SJCRH30 (cell line): ENCODE measurements at regions not wholly inside any gene's neighbourhood (a gene's known extent, or its start where the extent isn't known, plus 50 kb on each side); places are given as distances from the start of the nearest gene placed in this dataset.
A peak's percentile ranks its signal among the peaks of the same experiment; 100 is the strongest.

Source experiments
- DNase-seq, 2 experiments: peaks; one replicate each; pipeline ENCODE4 v3.0.0-alpha.2; 2015 to 2020
- H3K27ac ChIP-seq: fragments of 250-450 bp; sonication (Bioruptor Pico); 2 replicates; pipeline ENCODE4 v1.5.1; 2020; ENCODE audit warnings: mild to moderate bottlenecking, moderate library complexity
- H3K27me3 ChIP-seq: fragments of 250-450 bp; sonication (Bioruptor Pico); 2 replicates; pipeline ENCODE4 v1.5.1; 2020; ENCODE audit warnings: mild to moderate bottlenecking, moderate library complexity
- H3K36me3 ChIP-seq: fragments of 250-450 bp; sonication (Bioruptor Pico); 2 replicates; pipeline ENCODE4 v1.5.1; 2020; ENCODE audit warnings: mild to moderate bottlenecking, moderate library complexity
- H3K4me1 ChIP-seq: fragments of 250-450 bp; sonication (Bioruptor Pico); 2 replicates; pipeline ENCODE4 v1.5.1; 2020; ENCODE audit warnings: mild to moderate bottlenecking, moderate library complexity
- H3K4me3 ChIP-seq: fragments of 250-450 bp; sonication (Bioruptor Pico); 2 replicates; pipeline ENCODE4 v1.5.1; 2020; ENCODE audit warnings: mild to moderate bottlenecking, moderate library complexity
- H3K9me3 ChIP-seq: fragments of 250-450 bp; sonication (Bioruptor Pico); replicated peaks from 2 replicates; pipeline ENCODE4 v1.5.1; 2020; ENCODE audit warnings: mild to moderate bottlenecking, moderate library complexity

DNA sequence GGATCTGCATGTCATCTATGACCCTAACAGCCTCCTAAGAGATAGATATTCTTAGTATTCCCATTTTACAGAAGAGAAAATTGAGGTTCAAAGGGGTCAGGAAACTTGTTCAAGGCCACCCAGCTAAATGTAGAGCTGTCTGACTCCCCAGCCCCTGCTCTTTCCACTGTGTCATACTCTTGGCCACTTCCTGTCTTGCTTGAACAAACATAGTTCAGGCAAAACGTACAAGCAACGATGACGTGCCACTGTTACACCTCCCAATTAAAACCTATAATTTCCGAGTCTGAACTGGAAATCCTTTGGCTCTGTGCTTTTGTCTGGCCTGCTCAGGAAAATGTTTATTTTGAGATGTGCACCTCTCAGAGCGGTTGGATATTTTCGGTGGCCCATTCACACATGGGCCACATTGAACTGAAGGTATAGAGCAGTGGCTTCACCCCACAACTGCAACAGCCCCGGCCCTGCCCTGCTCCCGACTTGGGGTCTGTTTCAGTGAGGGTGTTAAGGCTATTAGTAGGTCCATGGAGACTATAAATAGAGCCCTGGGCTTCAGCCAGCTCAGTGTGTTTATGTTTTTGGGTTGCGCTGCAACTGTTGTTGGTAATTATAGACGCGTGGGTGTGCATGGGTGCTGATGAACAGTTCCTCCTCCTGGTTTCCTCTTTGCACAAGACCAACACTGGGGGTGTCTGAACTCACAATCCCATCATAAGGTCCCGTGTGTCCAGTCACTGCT lies 172.3 kb upstream of the ADO start:
- Histone ChIP-seq H3K36me3 (no peaks in the 10 kb centered on the region), H3K27me3 (no peaks in the 10 kb centered on the region), H3K4me3 (no peak overlapping the region), H3K4me1 (0 out of 2 replicates have a peak, but pooled peaks cover 5% of the 10 kb centered on the region), H3K9me3 (no peaks in the 10 kb centered on the region), H3K27ac (no peak overlapping the region)
- DNase-seq, result peak; percentile 8 to 13

DNA sequence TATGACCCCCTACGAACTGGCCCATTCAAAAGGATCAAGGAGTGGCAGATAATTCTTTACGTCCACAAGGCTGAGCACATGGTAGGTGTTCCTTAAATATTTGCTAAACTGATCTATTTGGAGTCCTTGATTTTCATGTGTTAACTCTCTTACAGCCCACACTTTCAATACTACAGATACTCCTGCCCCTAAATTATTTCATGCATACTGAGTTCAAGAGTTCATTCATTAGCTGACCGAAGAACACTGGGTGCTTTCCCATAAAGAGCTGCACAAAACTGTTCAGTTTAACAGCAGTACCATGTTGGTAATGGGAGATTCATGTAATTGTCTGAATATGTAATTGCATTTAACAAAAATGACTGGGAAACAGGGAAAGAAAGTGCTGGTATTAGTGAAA lies 170.5 kb upstream of the ADO start:
- no peak overlapping the region for H3K27ac ChIP-seq
- H3K9me3 ChIP-seq, result no peaks in the 10 kb centered on the region
- H3K4me3 ChIP-seq, result no peak overlapping the region
- H3K4me1 ChIP-seq, result no peaks in the 10 kb centered on the region
- H3K36me3 ChIP-seq, result no peaks in the 10 kb centered on the region
- DNase-seq, result no peak
- H3K27me3 ChIP-seq, result no peaks in the 10 kb centered on the region

DNA sequence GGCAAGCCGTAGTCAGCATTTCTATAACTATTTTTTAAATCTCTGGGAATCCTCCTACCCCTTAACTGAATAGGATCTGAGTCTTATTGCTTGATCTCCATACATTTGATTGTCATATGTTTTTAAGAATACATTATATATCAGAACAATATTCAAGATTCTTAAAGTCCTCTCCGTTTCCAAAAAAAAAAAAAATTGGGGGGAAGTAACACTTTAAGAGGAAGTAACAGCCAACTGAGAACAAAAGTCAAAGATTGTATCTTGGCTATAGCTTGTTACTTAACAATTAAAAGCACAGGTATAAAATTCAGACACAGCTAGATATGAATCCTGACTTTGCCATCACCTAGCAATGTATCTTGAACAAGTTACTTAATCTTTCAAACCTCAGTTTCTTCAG lies 169.9 kb upstream of the ADO start:
- no peaks in the 10 kb centered on the region for H3K36me3 ChIP-seq
- H3K4me3 ChIP-seq, result no peak overlapping the region
- H3K27ac ChIP-seq, result no peak overlapping the region
- H3K9me3 ChIP-seq, result no peaks in the 10 kb centered on the region
- no peaks in the 10 kb centered on the region for H3K27me3 ChIP-seq
- no peak for DNase-seq
- no peaks in the 10 kb centered on the region for H3K4me1 ChIP-seq

DNA sequence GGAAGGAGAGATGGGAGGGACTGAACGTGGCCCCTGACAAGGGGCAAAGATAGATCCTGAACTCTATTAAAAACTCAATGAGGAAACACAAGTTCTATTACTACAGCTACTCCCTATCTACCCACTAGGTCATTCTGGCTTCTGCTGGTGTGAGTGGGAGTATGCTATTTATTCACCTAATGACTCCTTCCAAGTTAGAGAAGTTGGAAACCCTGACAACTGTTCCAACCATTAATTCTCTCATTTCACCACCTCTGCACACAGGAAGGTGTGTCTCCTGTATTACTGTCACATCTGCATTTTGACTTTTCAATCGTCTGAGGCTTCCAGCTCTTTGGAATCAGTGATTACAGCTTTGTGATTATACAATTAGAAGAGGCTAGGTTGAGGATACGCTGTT lies 169.4 kb upstream of the ADO start:
- H3K4me1 ChIP-seq, result no peaks in the 10 kb centered on the region
- H3K27me3 ChIP-seq, result no peaks in the 10 kb centered on the region
- DNase-seq, result no peak
- H3K36me3 ChIP-seq, result no peaks in the 10 kb centered on the region
- H3K4me3 ChIP-seq, result no peak overlapping the region
- no peaks in the 10 kb centered on the region for H3K9me3 ChIP-seq
- H3K27ac ChIP-seq, result no peak overlapping the region

DNA sequence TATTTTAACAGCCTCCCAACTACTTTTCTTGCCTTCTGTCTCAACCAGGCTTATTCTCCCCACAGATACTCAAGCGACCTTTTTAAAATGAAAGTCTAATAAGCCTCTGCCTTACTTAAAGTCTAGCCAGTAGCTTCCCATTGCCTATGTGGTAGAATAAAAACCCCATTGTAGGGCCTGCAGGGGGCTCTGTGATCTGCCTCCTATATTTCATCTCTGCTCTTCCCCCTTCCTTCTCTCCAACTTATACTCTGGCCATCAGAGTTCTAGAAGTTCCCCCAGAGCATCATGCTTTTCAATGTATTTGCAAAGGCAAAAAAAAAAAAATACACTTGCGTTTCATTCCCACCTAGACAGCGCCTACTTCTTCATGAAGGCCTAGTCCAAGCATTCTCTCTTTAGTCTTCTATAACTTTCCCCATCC lies 167.7 kb upstream of the ADO start:
- H3K9me3 ChIP-seq, result no peaks in the 10 kb centered on the region
- no peak overlapping the region for H3K4me3 ChIP-seq
- no peak for DNase-seq
- H3K36me3 ChIP-seq, result no peaks in the 10 kb centered on the region
- H3K4me1 ChIP-seq, result no peaks in the 10 kb centered on the region
- H3K27me3 ChIP-seq, result no peaks in the 10 kb centered on the region
- no peak overlapping the region for H3K27ac ChIP-seq

DNA sequence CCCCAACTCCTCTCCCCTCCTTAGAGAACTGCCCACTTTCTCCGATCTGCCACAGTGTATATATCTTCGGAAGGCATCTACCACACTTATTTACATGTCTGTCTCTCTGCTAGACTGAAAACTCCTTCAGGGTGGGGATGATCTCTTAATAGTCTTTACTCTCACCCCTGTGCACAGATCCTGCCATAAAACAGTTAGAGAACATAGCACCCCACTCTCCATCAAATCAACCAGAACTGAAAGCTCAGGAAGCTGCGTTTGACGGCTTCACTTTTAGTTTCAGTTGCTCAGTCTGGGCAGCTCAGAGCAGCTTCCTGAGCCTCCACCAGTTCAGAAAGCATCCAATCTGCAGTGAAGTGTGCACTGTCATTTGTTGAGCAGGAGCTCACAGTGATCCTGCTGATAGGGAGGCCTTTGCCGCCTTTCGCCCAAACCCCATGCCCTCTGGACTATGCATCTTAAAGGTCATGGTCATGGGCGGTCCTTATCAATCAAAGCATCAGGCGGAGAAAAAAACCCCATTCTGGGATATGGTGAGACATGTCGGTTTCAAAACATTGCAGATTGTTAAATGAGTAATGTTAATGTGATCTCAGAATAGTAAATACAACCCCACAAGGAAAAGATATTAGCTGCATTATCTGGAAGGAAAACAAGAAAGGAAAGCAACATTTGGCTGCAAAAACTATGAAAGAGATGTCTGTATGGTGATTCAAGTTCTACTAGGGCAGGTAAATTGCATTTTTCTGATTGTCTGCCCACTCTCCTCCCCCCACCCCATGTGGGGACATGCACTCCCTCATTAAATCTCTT lies 167.1 kb upstream of the ADO start:
- H3K36me3 ChIP-seq, result no peaks in the 10 kb centered on the region
- H3K27ac ChIP-seq, result no peak overlapping the region
- no peaks in the 10 kb centered on the region for H3K27me3 ChIP-seq
- H3K4me1 ChIP-seq, result no peaks in the 10 kb centered on the region
- H3K4me3 ChIP-seq, result no peak overlapping the region
- no peaks in the 10 kb centered on the region for H3K9me3 ChIP-seq
- DNase-seq, result no peak

DNA sequence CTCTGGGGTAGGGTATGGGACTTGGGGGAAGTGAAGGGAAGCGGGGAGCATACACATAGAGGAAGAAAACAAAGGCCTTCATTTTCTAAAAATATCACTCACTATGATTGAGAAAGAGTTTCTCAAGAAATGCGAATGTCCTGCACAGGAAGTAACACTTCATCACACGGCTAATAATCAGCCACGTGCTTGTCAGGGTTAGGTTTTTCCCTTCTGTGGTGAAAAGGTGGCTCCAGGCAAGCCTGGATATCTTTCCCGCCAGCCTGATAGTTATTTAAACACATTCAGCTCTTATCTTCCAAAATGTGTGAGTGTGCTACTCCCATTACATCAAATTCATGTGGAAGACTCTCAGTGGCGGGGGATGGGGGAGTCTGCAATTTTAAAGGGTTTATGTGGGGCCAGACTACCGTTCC lies 166.4 kb upstream of the ADO start:
- no peaks in the 10 kb centered on the region for H3K4me1 ChIP-seq
- no peaks in the 10 kb centered on the region for H3K9me3 ChIP-seq
- H3K36me3 ChIP-seq, result no peaks in the 10 kb centered on the region
- DNase-seq, result no peak
- H3K27me3 ChIP-seq, result no peaks in the 10 kb centered on the region
- no peak overlapping the region for H3K27ac ChIP-seq
- no peak overlapping the region for H3K4me3 ChIP-seq

DNA sequence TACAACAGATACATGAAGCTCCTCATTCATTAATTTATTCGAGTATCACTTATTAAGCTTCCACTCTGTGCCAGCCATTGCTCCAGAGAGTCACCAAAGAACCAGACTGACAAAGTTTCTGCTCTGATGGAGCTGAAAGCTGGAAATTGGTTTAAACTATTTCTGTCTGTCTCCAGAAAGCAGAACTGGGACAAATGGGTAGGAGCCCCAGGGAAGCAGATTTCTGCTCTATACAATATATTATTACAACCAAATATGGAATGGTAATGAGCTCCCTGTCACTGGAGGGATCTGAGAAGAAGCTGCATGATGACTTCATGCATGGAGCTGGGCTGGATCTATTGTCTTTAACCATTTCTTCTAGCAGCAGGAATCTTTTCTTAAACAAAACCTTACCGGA lies 165.4 kb upstream of the ADO start:
- no peak overlapping the region for H3K4me3 ChIP-seq
- H3K27ac ChIP-seq, result no peak overlapping the region
- no peaks in the 10 kb centered on the region for H3K4me1 ChIP-seq
- no peaks in the 10 kb centered on the region for H3K27me3 ChIP-seq
- no peaks in the 10 kb centered on the region for H3K36me3 ChIP-seq
- no peak for DNase-seq
- no peaks in the 10 kb centered on the region for H3K9me3 ChIP-seq

DNA sequence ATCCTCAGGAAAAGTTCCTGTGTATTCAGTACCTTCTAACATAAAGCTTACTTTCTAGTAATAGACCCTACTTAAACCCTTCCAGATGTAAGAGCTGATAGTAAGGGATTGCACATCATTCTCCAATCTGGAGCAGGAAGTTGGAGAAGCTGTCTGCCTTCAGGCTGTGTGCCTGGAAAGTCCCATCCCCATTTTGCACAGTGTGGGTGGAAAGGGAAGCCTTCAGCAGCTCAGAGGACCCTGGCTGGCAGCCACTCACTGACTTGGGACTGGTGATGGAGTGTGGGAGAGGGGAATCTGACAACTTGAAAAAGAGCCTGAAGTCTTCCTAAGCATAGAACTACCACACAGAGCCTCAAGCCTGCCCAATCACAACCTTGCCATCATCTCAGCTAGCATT lies 164.1 kb upstream of the ADO start:
- Histone ChIP-seq H3K4me3 (no peak overlapping the region), H3K4me1 (no peaks in the 10 kb centered on the region), H3K9me3 (no peaks in the 10 kb centered on the region), H3K36me3 (no peaks in the 10 kb centered on the region), H3K27ac (no peak overlapping the region), H3K27me3 (no peaks in the 10 kb centered on the region)
- no peak for DNase-seq

DNA sequence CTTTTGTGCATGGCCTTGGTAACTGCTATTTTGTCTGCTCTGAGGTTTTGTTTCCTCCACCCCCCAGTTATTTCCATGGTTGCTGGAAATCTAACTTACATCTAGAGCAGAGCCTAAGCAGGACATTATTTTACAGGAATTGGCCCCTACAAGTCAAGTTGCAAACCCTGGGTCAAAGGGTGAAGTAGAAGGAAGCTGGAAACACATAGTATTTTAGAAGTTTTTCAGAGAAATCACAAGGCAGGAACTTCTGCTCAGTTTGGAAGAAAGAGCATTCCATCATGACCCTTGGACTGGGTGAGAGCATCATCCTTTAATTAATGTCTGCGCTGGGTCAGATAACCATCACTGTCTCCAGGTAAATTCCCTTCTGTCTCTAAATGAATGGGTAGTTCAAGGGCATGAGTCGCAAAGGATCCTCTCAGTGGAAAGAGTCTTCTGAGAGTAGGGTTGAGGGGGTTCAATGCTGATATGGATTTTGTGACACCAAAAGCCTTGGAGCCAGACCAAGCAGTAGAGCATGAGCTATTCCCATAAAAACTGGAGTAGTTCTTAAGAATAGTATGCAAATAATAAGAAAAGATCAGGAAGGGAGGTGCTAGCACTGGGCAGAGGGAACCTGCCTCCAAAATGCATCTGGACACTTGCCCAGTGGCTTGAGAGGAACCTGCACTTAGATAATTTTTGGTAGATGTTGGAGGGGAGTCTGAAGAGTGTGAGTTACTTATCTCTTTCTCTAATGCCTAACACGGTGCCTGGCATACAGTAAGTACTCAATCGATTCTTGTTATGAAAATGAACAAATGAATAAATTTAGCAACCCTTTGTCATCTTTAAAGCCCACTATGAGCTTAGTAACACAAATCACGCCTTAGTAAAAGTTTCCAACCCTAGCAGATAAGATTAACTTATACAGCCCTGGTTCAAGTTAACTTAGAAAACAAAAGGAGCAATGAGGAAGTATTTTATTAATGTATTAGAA lies 160.6 kb upstream of the ADO start:
- no peak for DNase-seq
- no peaks in the 10 kb centered on the region for H3K9me3 ChIP-seq
- H3K4me1 ChIP-seq, result no peaks in the 10 kb centered on the region
- H3K27me3 ChIP-seq, result no peaks in the 10 kb centered on the region
- H3K4me3 ChIP-seq, result no peak overlapping the region
- H3K27ac ChIP-seq, result no peak overlapping the region
- H3K36me3 ChIP-seq, result no peaks in the 10 kb centered on the region

DNA sequence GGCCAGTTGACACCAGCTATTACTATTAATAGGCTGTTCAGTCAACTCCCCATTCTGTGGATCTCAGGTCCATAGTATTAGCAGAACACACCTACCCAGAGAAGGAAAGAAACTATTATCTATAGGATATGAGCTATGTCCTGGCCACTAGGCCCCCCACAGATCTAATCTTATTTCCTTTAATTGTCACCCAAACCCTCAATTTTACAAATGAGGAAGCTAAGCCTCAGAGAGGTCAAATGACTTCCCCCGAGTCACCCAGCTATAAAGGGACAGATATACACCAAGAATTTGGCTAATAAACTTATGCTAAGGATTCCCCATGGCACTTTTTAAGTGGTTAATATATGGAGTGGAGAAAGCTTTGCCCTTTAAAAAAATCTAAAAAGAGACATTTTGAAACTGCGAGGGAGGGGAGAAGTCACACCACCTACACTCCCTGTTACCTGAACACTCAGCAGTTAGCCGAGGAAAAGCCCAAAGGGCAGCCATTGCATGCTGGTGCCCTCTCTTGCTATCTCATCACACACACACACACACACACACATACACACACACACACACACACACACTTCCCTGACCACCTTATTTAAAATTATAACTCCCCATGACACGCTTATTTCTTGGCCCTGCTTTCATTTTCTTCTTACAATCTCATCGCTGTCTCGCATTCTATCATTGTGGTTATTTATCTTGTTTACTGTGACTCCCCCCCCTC lies 157.0 kb upstream of the ADO start:
- Histone ChIP-seq H3K27me3 (no peaks in the 10 kb centered on the region), H3K27ac (no peak overlapping the region), H3K36me3 (no peaks in the 10 kb centered on the region), H3K4me1 (no peaks in the 10 kb centered on the region), H3K4me3 (no peak overlapping the region), H3K9me3 (no peaks in the 10 kb centered on the region)
- no peak for DNase-seq

DNA sequence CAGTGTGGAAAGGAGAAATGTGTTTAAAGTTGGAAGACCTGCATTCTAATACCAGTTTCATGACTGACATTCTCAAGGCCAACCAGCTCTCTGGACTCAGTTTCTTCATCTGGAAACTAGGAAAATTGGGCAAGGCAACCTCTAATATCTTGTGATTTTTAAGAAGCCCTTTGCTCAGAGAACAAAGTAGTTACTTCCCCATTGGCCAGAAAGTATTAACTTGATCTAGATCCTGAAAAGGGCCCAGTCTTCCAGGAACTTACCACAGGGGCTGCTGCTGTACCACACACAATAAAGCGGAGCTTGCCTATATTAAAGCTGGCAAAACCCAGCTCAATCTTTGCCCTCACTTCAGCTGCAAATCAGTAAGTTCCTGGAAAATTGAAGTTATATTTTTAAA lies 155.6 kb upstream of the ADO start:
- DNase-seq, result no peak
- H3K36me3 ChIP-seq, result no peaks in the 10 kb centered on the region

DNA sequence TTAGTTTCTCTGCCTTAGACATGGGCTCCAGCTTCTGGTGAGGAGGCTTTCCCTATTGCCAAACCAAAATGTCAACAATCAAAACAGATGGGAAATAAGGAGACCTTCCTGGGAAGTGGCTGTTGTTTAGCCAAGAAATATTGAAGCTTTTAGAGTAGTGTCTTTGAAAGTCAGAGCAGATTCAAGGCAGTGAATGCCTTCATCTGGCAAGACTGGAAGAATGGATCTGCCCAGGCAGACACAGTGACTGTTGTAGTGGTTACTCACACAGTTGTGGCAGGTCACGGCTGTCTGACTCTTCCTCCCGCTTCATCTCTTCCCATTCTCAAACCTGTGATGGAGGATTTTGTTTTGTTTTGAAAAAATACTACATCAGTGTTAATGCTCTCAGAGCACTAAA lies 154.1 kb upstream of the ADO start:
- no peaks in the 10 kb centered on the region for H3K36me3 ChIP-seq
- no peaks in the 10 kb centered on the region for H3K4me1 ChIP-seq
- H3K9me3 ChIP-seq, result no peaks in the 10 kb centered on the region
- H3K4me3 ChIP-seq, result no peak overlapping the region
- H3K27me3 ChIP-seq, result no peaks in the 10 kb centered on the region
- H3K27ac ChIP-seq, result no peak overlapping the region
- DNase-seq, result no peak

More for the DNA sequence above, 155.6 kb upstream of the ADO start:
- H3K4me3 ChIP-seq, result no peak overlapping the region
- H3K27ac ChIP-seq, result no peak overlapping the region
- no peaks in the 10 kb centered on the region for H3K27me3 ChIP-seq
- no peaks in the 10 kb centered on the region for H3K4me1 ChIP-seq
- H3K9me3 ChIP-seq, result no peaks in the 10 kb centered on the region

DNA sequence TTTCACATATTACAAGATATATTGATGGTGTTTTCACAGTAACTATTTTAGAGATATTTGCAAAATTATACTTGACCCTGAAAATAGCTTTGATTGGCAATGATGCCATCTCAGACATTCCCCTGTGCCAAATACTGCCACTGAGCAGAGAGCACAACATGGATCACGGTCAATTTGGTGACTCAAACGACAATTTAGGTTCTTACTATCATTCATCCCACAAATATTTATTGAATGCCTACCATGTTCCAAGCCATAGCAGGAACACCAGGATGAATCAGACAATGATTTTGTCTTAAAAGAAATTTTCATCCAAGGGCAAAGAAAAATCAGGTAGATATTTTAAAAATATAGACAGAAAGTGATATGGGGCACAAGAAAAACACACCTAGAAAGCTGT lies 153.2 kb upstream of the ADO start:
- Histone ChIP-seq H3K36me3 (no peaks in the 10 kb centered on the region), H3K27me3 (no peaks in the 10 kb centered on the region), H3K27ac (no peak overlapping the region), H3K4me1 (no peaks in the 10 kb centered on the region), H3K4me3 (no peak overlapping the region), H3K9me3 (no peaks in the 10 kb centered on the region)
- no peak for DNase-seq
